Glutamatergic neuron (in vitro differentiated cells): ENCODE measurements at regions not wholly inside any gene's neighbourhood (a gene's known extent, or its start where the extent isn't known, plus 50 kb on each side); places are given as distances from the start of the nearest gene placed in this dataset.

Experiments used
- DNase-seq: peaks from one replicate; pipeline ENCODE4 v3.0.0; 2022
- H3K27ac Mint-ChIP-seq: one replicate; pipeline ENCODE4 v1.8.0; 2020; ENCODE audit warnings: mild to moderate bottlenecking, mixed read lengths, inconsistent platforms; ENCODE audit not compliant: unreplicated experiment
- H3K27me3 Mint-ChIP-seq: one replicate; pipeline ENCODE4 v1.8.0; 2020; ENCODE audit warnings: mild to moderate bottlenecking, moderate library complexity, mixed read lengths, inconsistent platforms; ENCODE audit not compliant: unreplicated experiment
- H3K36me3 Mint-ChIP-seq: one replicate; pipeline ENCODE4 v1.8.0; 2020; ENCODE audit warnings: mild to moderate bottlenecking, mixed read lengths, inconsistent platforms; ENCODE audit not compliant: unreplicated experiment
- H3K4me1 Mint-ChIP-seq: one replicate; pipeline ENCODE4 v1.8.0; 2020; ENCODE audit warnings: mild to moderate bottlenecking, low read depth, mixed read lengths, inconsistent platforms; ENCODE audit not compliant: unreplicated experiment
- H3K4me3 Mint-ChIP-seq: one replicate; pipeline ENCODE4 v1.8.0; 2020; ENCODE audit warnings: mild to moderate bottlenecking, mixed read lengths, inconsistent platforms; ENCODE audit not compliant: unreplicated experiment
- H3K9me3 Mint-ChIP-seq: one replicate; pipeline ENCODE4 v1.8.0; 2020; ENCODE audit warnings: mild to moderate bottlenecking, moderate library complexity, mixed read lengths, inconsistent platforms; ENCODE audit not compliant: unreplicated experiment
- TF ChIP-seq, protein P1 (sequence below): fragments of 200-600 bp; sonication (generic); IDR thresholded peaks from one replicate; pipeline ENCODE4 v1.5.0; 2021; ENCODE audit not compliant: partially characterized antibody, unreplicated experiment

- H3K27me3 Mint-ChIP-seq = peaks cover 2% of the 10 kb centered on the region
- no peak overlapping the region for H3K4me3 Mint-ChIP-seq
- no peak for DNase-seq
Observed at GRCh38 chr11:70611821-70612220, 213.5 kb downstream of the CTTN start.

DNA sequence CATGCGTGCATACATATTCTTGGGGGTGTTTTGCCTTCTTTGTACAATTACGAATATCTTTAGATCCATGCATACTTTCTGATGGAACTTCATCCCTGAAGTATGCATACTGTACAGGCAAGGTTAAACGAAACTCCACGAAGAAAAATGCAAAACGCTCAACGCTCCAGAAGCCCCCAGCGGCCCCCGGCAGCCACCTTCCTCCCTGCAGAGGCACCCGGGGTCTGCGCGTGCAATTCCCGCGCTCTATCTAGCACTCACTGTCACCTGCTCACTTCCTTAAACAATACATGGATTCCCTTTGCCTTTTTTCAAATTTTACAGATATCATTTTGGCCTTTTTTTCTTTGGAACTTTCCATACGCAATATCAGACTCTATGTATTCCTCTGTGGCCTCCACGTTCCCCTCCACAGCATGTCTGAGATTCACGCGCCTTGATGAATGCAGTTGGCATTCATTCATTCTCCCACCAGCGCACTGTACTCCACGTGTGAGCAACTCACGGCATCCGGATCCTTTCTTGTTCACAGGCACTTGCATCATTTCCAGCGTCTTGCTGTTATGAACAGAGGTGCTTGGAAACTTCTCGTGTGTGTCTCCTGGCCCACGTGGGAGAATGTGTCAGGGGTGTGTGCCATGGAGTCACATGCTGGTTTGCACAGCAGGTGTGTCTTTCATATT is 214.3 kb downstream of the CTTN start:
- Mint-ChIP-seq H3K27me3 (peaks cover 2% of the 10 kb centered on the region), H3K4me3 (no peak overlapping the region), H3K27ac (no peak overlapping the region), H3K4me1 (peaks cover 17% of the 10 kb centered on the region), H3K9me3 (no peaks in the 10 kb centered on the region), H3K36me3 (no peaks in the 10 kb centered on the region)
- TF ChIP-seq, protein P1, sequence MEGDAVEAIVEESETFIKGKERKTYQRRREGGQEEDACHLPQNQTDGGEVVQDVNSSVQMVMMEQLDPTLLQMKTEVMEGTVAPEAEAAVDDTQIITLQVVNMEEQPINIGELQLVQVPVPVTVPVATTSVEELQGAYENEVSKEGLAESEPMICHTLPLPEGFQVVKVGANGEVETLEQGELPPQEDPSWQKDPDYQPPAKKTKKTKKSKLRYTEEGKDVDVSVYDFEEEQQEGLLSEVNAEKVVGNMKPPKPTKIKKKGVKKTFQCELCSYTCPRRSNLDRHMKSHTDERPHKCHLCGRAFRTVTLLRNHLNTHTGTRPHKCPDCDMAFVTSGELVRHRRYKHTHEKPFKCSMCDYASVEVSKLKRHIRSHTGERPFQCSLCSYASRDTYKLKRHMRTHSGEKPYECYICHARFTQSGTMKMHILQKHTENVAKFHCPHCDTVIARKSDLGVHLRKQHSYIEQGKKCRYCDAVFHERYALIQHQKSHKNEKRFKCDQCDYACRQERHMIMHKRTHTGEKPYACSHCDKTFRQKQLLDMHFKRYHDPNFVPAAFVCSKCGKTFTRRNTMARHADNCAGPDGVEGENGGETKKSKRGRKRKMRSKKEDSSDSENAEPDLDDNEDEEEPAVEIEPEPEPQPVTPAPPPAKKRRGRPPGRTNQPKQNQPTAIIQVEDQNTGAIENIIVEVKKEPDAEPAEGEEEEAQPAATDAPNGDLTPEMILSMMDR = no peak
- no peak for DNase-seq

More at GRCh38 chr11:70611821-70612220, 213.5 kb downstream of the CTTN start:
- Mint-ChIP-seq H3K36me3 (no peaks in the 10 kb centered on the region), H3K27ac (no peak overlapping the region), H3K4me1 (peaks cover 21% of the 10 kb centered on the region), H3K9me3 (no peaks in the 10 kb centered on the region)
- TF ChIP-seq, protein P1 = no peak

GRCh38 chr11:70614034-70614681 is 215.8 kb downstream of the CTTN start:
- no peak overlapping the region for H3K27ac Mint-ChIP-seq
- no peaks in the 10 kb centered on the region for H3K9me3 Mint-ChIP-seq
- TF ChIP-seq, protein P1 = no peak
- no peaks in the 10 kb centered on the region for H3K36me3 Mint-ChIP-seq
- DNase-seq = no peak
- peaks cover 2% of the 10 kb centered on the region for H3K27me3 Mint-ChIP-seq
- H3K4me1 Mint-ChIP-seq = peaks cover 11% of the 10 kb centered on the region
- H3K4me3 Mint-ChIP-seq = no peak overlapping the region

- TF ChIP-seq, protein P1 = no peak
- Mint-ChIP-seq H3K4me1 (peaks cover 12% of the 10 kb centered on the region), H3K36me3 (no peaks in the 10 kb centered on the region), H3K4me3 (no peak overlapping the region), H3K9me3 (no peaks in the 10 kb centered on the region), H3K27me3 (peaks cover 4% of the 10 kb centered on the region), H3K27ac (no peak overlapping the region)
- DNase-seq = no peak
Observed at GRCh38 chr11:70615036-70615875, 216.9 kb downstream of the CTTN start.
